Astrocyte (in vitro differentiated cells and primary cell): ENCODE measurements at regions not wholly inside any gene's neighbourhood (a gene's known extent, or its start where the extent isn't known, plus 50 kb on each side); places are given as distances from the start of the nearest gene placed in this dataset.

ENCODE experiments used
- EZH2 ChIP-seq: IDR thresholded peaks from 2 replicates; pipeline ENCODE4 v1.6.1; 2012; ENCODE audit warnings: mild to moderate bottlenecking, low read length, inconsistent platforms; ENCODE audit not compliant: insufficient read depth
- TF ChIP-seq, protein P1 (sequence below): IDR thresholded peaks from 2 replicates; pipeline ENCODE4 v1.5.1; 2011; ENCODE audit warnings: low read depth, mild to moderate bottlenecking, inconsistent platforms, low read length, moderate library complexity; ENCODE audit not compliant: insufficient read depth

DNA sequence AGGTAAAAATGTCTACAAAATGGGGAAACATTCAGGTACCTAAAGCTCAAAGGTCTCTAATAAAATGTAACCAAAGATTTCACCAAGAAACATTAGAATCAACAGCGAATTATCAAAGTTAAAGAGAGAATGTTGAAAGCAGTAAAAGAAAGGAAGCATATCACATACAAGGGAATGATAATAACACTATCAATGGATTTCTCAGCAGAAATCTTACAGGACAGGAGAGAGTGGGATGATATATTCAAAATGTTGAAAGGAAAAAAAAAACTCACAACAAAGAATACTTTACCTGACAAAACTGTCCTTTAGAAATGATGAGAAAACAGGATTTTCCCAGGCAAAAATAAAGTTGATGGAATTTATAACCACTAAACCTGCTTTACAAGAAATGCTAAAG is 591.2 kb upstream of the POU3F3 start:
- TF ChIP-seq, protein P1, sequence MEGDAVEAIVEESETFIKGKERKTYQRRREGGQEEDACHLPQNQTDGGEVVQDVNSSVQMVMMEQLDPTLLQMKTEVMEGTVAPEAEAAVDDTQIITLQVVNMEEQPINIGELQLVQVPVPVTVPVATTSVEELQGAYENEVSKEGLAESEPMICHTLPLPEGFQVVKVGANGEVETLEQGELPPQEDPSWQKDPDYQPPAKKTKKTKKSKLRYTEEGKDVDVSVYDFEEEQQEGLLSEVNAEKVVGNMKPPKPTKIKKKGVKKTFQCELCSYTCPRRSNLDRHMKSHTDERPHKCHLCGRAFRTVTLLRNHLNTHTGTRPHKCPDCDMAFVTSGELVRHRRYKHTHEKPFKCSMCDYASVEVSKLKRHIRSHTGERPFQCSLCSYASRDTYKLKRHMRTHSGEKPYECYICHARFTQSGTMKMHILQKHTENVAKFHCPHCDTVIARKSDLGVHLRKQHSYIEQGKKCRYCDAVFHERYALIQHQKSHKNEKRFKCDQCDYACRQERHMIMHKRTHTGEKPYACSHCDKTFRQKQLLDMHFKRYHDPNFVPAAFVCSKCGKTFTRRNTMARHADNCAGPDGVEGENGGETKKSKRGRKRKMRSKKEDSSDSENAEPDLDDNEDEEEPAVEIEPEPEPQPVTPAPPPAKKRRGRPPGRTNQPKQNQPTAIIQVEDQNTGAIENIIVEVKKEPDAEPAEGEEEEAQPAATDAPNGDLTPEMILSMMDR = no peak
- TF ChIP-seq EZH2 = no peak
